H1 (cell line): ENCODE measurements at regions not wholly inside any gene's neighbourhood (a gene's known extent, or its start where the extent isn't known, plus 50 kb on each side); places are given as distances from the start of the nearest gene placed in this dataset.

Experiments
- ASH2L ChIP-seq: fragments of 200-600, 300-600 bp; sonication (generic); IDR thresholded peaks from one replicate; pipeline ENCODE4 v1.7.1; 2017; ENCODE audit warnings: low read length
- CHD7 ChIP-seq: fragments of 300-600 bp; sonication (generic); IDR thresholded peaks from 2 replicates; pipeline ENCODE4 v1.7.1; 2012; ENCODE audit warnings: low read length, moderate library complexity, mild to moderate bottlenecking, inconsistent platforms; ENCODE audit not compliant: insufficient replicate concordance
- CTBP2 ChIP-seq: IDR thresholded peaks from 2 replicates; pipeline ENCODE4 v1.7.0; 2011; ENCODE audit warnings: borderline replicate concordance, mild to moderate bottlenecking, moderate library complexity, mixed read lengths, low read length; ENCODE audit not compliant: insufficient read depth, insufficient read length
- EP300 ChIP-seq, 2 experiments: IDR thresholded peaks; 1 replicate in 1 of 2; 2 replicates in 1 of 2; pipeline ENCODE4 v1.6.1; 2011 to 2012; ENCODE audit warnings: low read depth in 2 of 2, low read length in 2 of 2, mild to moderate bottlenecking in 2 of 2, borderline replicate concordance in 1 of 2, inconsistent platforms in 1 of 2, moderate library complexity in 1 of 2
- GTF2F1 ChIP-seq: IDR thresholded peaks from 2 replicates; pipeline ENCODE4 v1.6.1; 2012; ENCODE audit warnings: low read depth, low read length, improper control_type of control experiment, borderline replicate concordance
- KDM1A ChIP-seq: fragments of 200-600, 300-600 bp; sonication (generic); IDR thresholded peaks from 2 replicates; pipeline ENCODE4 v1.7.1; 2016; ENCODE audit warnings: mild to moderate bottlenecking, low read length, borderline replicate concordance
- POU5F1 ChIP-seq: IDR thresholded peaks from 2 replicates; pipeline ENCODE4 v1.6.1; 2011; ENCODE audit warnings: low read depth, mild to moderate bottlenecking, low read length, moderate library complexity
- RNF2 ChIP-seq: fragments of 200-900, 300-1000 bp; sonication (generic); IDR thresholded peaks from 2 replicates; pipeline ENCODE4 v1.7.1; 2016; ENCODE audit warnings: borderline replicate concordance, low read depth, mild to moderate bottlenecking, antibody characterized with exemption, low read length; ENCODE audit not compliant: poor library complexity, severe bottlenecking; ENCODE audit errors: missing control alignments
- SIRT6 ChIP-seq: IDR thresholded peaks from one replicate; pipeline ENCODE4 v1.7.1; 2012; ENCODE audit warnings: low read length, inconsistent platforms
- SIX5 ChIP-seq: IDR thresholded peaks from 2 replicates; pipeline ENCODE4 v1.6.1; 2011; ENCODE audit warnings: mild to moderate bottlenecking, low read depth, low read length
- TBP ChIP-seq: IDR thresholded peaks from 2 replicates; pipeline ENCODE4 v1.6.1; 2011; ENCODE audit warnings: low read depth, low read length, improper control_type of control experiment

GRCh38 chr5:14063138-14063537 is 80.0 kb upstream of the TRIO start (continued):
- TF ChIP-seq CHD7 (no peak), GTF2F1 (no peak), RNF2 (no peak), POU5F1 (no peak), CTBP2 (no peak), ASH2L (no peak), EP300 (IDR thresholded peaks at IDR 0.05; ENCODE audit: borderline replicate concordance in 1 of 2, low read depth in 2 of 2, low read length in 2 of 2) (no peak), KDM1A (no peak), SIRT6 (no peak), SIX5 (no peak), TBP (no peak)
